Activated T-helper 9 cell treated with anti-CD3 and anti-CD28 coated beads, Interleukin-2, amount 50 U/mL, for 16 hours (primary cell): ENCODE measurements at regions not wholly inside any gene's neighbourhood (a gene's known extent, or its start where the extent isn't known, plus 50 kb on each side); places are given as distances from the start of the nearest gene placed in this dataset.
"Not testable (repeated sequence)": the region's sequence is repeated elsewhere in the genome, so short reads cannot be mapped to it uniquely, and the experiment has no call there.

Source experiments
- DNase-seq: peaks from one replicate; pipeline ENCODE4 v3.0.0-alpha.2; 2020; ENCODE audit warnings: low read depth

- no peak for DNase-seq
Observed at GRCh38 chr2:118388771-118389170, 300.5 kb downstream of the INSIG2 start.

- DNase-seq: no peak
Observed at GRCh38 chr2:118387509-118387908, 299.2 kb downstream of the INSIG2 start.

GRCh38 chr2:118386641-118387302 is 298.5 kb downstream of the INSIG2 start:
- no peak for DNase-seq

GRCh38 chr2:118380915-118381653 is 292.8 kb downstream of the INSIG2 start:
- no peak for DNase-seq

- no peak for DNase-seq
Observed at GRCh38 chr2:118375907-118376485, 287.7 kb downstream of the INSIG2 start.

GRCh38 chr2:118374974-118375755 is 286.9 kb downstream of the INSIG2 start:
- no peak for DNase-seq

GRCh38 chr2:118372886-118373830 is 284.9 kb downstream of the INSIG2 start:
- DNase-seq: no peak

GRCh38 chr2:118371515-118371914 is 283.2 kb downstream of the INSIG2 start:
- no peak for DNase-seq

GRCh38 chr2:118369521-118369920 is 281.2 kb downstream of the INSIG2 start:
- DNase-seq: not testable (repeated sequence)

- no peak for DNase-seq
Observed at GRCh38 chr2:118363604-118364003, 275.3 kb downstream of the INSIG2 start.

GRCh38 chr2:118356051-118356450 is 267.8 kb downstream of the INSIG2 start:
- no peak for DNase-seq

- no peak for DNase-seq
Observed at GRCh38 chr2:118351796-118352195, 263.5 kb downstream of the INSIG2 start.

GRCh38 chr2:118350621-118351020 is 262.4 kb downstream of the INSIG2 start:
- DNase-seq: no peak

GRCh38 chr2:118349365-118349764 is 261.1 kb downstream of the INSIG2 start:
- no peak for DNase-seq

- DNase-seq: no peak
Observed at GRCh38 chr2:118348380-118349034, 260.2 kb downstream of the INSIG2 start.

GRCh38 chr2:118345465-118345864 is 257.2 kb downstream of the INSIG2 start:
- no peak for DNase-seq

- no peak for DNase-seq
Observed at GRCh38 chr2:118340103-118340502, 251.8 kb downstream of the INSIG2 start.

GRCh38 chr2:118339386-118339785 is 251.1 kb downstream of the INSIG2 start:
- no peak for DNase-seq

GRCh38 chr2:118333664-118334063 is 245.4 kb downstream of the INSIG2 start:
- no peak for DNase-seq

GRCh38 chr2:118325321-118325955 is 237.2 kb downstream of the INSIG2 start:
- DNase-seq: no peak
